Natural killer cell (primary cell): ENCODE measurements at regions not wholly inside any gene's neighbourhood (a gene's known extent, or its start where the extent isn't known, plus 50 kb on each side); places are given as distances from the start of the nearest gene placed in this dataset.

Experiments
- ATAC-seq, 3 donors: fragments of 150-1000 bp in 2 of 3; fragments of 200-7000 bp in 1 of 3; cut with Tn5 transposase; 1 replicate in 1 of 3; 2 replicates in 2 of 3; pipeline ENCODE4 v1.10.0; 2021; ENCODE audit warnings: mild to moderate bottlenecking in 2 of 3, moderate library complexity in 2 of 3
- DNase-seq, 2 donors: peaks; one replicate each; pipeline versions ENCODE4 v3.0.0 to v3.0.0-alpha.2; 2013 to 2021; ENCODE audit warnings: mixed read lengths in 1 of 2
- H3K27ac ChIP-seq: one replicate; pipeline ENCODE4 v1.5.1; 2013; ENCODE audit warnings: mild to moderate bottlenecking, low read length
- H3K27me3 ChIP-seq: one replicate; pipeline ENCODE4 v1.6.1; 2013; ENCODE audit warnings: low read length; ENCODE audit not compliant: control insufficient read depth, insufficient read depth
- H3K36me3 ChIP-seq: one replicate; pipeline ENCODE4 v1.6.1; 2013; ENCODE audit warnings: low read length; ENCODE audit not compliant: control insufficient read depth, insufficient read depth
- H3K4me1 ChIP-seq: one replicate; pipeline ENCODE4 v1.6.1; 2013; ENCODE audit warnings: low read length; ENCODE audit not compliant: control insufficient read depth, insufficient read depth
- H3K4me3 ChIP-seq: one replicate; pipeline ENCODE4 v1.5.1; 2013; ENCODE audit warnings: low read length
- H3K9me3 ChIP-seq: one replicate; pipeline ENCODE4 v1.6.1; 2013; ENCODE audit warnings: low read length; ENCODE audit not compliant: control insufficient read depth, insufficient read depth
- H3K27ac Mint-ChIP-seq, 2 donors: one replicate each; pipeline ENCODE4 v1.8.0; 2022; ENCODE audit warnings: mild to moderate bottlenecking in 2 of 2, mixed read lengths in 2 of 2, moderate library complexity in 1 of 2
- H3K27me3 Mint-ChIP-seq, 2 donors: one replicate each; pipeline ENCODE4 v1.8.0; 2022; ENCODE audit warnings: low read depth in 2 of 2, mixed read lengths in 2 of 2
- H3K36me3 Mint-ChIP-seq: one replicate; pipeline ENCODE4 v1.8.0; 2022; ENCODE audit warnings: mixed read lengths
- H3K4me1 Mint-ChIP-seq, 2 donors: one replicate each; pipeline ENCODE4 v1.8.0; 2022; ENCODE audit warnings: mixed read lengths in 2 of 2
- H3K4me3 Mint-ChIP-seq: one replicate; pipeline ENCODE4 v1.8.0; 2022; ENCODE audit warnings: mild to moderate bottlenecking, moderate library complexity, mixed read lengths
- H3K9me3 Mint-ChIP-seq, 2 donors: one replicate each; pipeline ENCODE4 v1.8.0; 2022; ENCODE audit warnings: mixed read lengths in 2 of 2
- WGBS: methylation state at CpG from one replicate; pipeline ENCODE4 v1.1.7; 2013; ENCODE audit warnings: missing lambda C conversion rate; ENCODE audit not compliant: insufficient coverage; 5-methylcytosine and 5-hydroxymethylcytosine counted together
- intact Hi-C: fragments of 100-400 bp; cut with micrococcal nuclease; formaldehyde crosslinking; loops from one replicate; pipeline ENCODE4 v1.14.2; 2022
- TF ChIP-seq, protein P1 (sequence below): fragments of 200-600 bp; IDR thresholded peaks from one replicate; pipeline ENCODE4 v1.8.0; 2022; ENCODE audit warnings: antibody characterized with exemption

DNA sequence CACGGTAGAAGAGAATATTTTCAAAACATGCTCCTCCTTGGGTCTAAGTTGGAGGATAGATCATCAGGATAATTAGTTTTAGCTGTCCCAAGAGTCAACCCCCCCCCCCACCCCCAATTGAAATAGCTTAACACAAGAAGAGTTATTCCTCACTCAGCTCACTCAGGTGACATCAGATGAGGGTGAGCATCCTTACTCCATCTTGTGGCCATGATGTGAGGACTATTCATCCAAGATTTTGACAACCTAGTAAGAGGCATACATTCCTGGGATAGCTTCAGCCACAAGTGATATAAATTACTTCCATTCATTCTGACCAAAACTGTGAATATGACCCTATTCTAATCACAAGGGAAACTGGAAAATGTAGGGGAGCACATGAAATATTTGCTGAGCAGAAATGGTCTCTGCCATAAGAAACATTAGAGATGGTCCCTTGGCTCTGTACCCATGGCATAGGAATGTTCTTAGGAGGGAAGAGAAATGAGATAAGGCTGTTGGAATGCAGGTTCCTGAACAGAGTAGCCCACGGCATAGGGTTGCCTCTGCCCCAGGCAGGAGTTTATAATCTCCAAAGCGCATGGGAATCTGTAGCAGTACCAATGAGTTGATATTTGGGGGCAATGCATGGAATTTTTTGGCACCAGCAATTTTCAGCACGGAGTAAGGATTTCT is 257.2 kb downstream of the CYRIA start:
- Histone ChIP-seq H3K9me3 (no peaks in the 10 kb centered on the region), H3K4me1 (no peaks in the 10 kb centered on the region), H3K27me3 (no peaks in the 10 kb centered on the region), H3K27ac (no peak overlapping the region), H3K4me3 (no peak overlapping the region), H3K36me3 (no peaks in the 10 kb centered on the region)
- Mint-ChIP-seq H3K4me3 (no peak overlapping the region), H3K9me3 (peaks cover 0 to 3% of the 10 kb centered on the region in 2 donors), H3K27ac (no peak overlapping the region), H3K36me3 (no peaks in the 10 kb centered on the region), H3K4me1 (no peaks in the 10 kb centered on the region), H3K27me3 (peaks cover 0 to 4% of the 10 kb centered on the region in 2 donors)
- ATAC-seq (no peak), DNase-seq (no peak)
- intact Hi-C loops, result no loop called here
- WGBS, result 89% methylated on average over 3 of the region's 4 CpGs
- TF ChIP-seq, protein P1, sequence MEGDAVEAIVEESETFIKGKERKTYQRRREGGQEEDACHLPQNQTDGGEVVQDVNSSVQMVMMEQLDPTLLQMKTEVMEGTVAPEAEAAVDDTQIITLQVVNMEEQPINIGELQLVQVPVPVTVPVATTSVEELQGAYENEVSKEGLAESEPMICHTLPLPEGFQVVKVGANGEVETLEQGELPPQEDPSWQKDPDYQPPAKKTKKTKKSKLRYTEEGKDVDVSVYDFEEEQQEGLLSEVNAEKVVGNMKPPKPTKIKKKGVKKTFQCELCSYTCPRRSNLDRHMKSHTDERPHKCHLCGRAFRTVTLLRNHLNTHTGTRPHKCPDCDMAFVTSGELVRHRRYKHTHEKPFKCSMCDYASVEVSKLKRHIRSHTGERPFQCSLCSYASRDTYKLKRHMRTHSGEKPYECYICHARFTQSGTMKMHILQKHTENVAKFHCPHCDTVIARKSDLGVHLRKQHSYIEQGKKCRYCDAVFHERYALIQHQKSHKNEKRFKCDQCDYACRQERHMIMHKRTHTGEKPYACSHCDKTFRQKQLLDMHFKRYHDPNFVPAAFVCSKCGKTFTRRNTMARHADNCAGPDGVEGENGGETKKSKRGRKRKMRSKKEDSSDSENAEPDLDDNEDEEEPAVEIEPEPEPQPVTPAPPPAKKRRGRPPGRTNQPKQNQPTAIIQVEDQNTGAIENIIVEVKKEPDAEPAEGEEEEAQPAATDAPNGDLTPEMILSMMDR, result no peak

DNA sequence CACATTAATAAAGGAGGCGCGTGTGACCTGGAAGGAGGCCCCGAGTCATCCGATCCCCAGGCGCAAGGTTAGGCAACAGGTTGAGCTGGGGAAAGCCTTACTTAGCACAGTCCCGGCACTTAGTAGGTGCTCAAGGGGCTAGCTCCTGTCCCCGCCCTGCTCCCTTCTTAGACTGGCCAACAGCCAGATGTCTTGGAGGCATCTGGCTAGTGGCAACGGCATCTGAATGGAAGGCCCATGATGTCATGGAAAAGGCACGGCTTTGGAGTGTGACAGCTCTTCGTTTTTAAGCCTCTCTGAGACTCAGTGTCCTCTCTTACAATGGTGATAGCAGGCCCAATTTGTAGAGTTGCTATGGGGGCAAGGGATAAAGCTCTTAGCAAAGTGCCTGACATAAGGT is 258.3 kb downstream of the CYRIA start:
- ATAC-seq (no peak), DNase-seq (no peak)
- Mint-ChIP-seq H3K4me1 (no peaks in the 10 kb centered on the region), H3K9me3 (peaks cover 0 to 3% of the 10 kb centered on the region in 2 donors), H3K27ac (no peak overlapping the region), H3K27me3 (peaks cover 0 to 4% of the 10 kb centered on the region in 2 donors), H3K36me3 (no peaks in the 10 kb centered on the region), H3K4me3 (no peak overlapping the region)
- TF ChIP-seq, protein P1, result no peak
- Histone ChIP-seq H3K4me1 (no peaks in the 10 kb centered on the region), H3K27ac (no peak overlapping the region), H3K9me3 (no peaks in the 10 kb centered on the region), H3K27me3 (no peaks in the 10 kb centered on the region), H3K4me3 (no peak overlapping the region), H3K36me3 (no peaks in the 10 kb centered on the region)
- WGBS, result 90% methylated on average over 10 of the region's 10 CpGs
- intact Hi-C loops, result no loop called here

DNA sequence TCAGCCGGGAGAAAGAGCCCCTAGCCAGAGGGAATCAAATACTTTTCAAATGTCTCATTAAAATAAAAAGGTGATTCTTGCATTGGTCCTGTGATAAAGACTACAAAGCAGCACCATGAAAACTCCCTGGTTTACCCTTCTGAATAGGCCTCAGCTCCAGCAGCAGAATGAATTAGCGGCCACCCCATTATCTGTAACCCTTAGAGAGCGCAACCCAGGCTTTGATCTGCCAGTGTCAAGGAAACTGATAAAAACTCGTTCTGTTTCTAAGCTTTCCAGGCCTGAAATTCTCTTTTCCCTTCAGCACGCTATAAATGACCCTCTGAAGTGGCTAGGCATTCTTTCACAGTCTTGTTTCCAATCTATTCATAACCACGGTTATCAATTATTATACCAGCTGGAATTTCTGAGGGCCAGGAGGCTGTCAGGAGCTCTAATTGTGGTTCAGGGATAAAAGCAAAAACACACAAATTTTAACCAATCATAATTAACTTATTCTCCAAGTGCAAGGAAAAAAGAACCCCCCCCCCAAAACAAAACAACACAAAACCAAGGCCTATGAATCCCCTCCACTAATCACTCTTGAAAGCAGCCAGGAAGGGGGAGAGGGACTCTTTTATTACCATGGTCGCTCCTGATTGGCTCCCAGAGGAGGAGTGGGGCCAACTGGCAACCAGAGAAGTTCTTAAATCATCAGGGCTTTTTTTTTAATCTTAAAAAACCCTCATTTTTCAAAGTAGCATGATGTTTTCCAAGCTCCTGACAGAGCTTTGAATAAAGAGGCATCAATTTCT is 258.9 kb downstream of the CYRIA start:
- no peak overlapping the region for H3K4me3 Mint-ChIP-seq
- ATAC-seq (no peak), DNase-seq (no peak)
- H3K4me1 ChIP-seq, result no peaks in the 10 kb centered on the region
- intact Hi-C loops, result no loop called here
- no peaks in the 10 kb centered on the region for H3K4me1 Mint-ChIP-seq
- TF ChIP-seq, protein P1, result no peak
- no peak overlapping the region for H3K27ac ChIP-seq
- 74% methylated on average over 5 of the region's 7 CpGs for WGBS
- H3K27me3 ChIP-seq, result no peaks in the 10 kb centered on the region
- peaks cover 0 to 3% of the 10 kb centered on the region in 2 donors for H3K27me3 Mint-ChIP-seq
- no peaks in the 10 kb centered on the region for H3K9me3 ChIP-seq
- peaks cover 0 to 3% of the 10 kb centered on the region in 2 donors for H3K9me3 Mint-ChIP-seq
- H3K36me3 ChIP-seq, result no peaks in the 10 kb centered on the region
- no peak overlapping the region for H3K27ac Mint-ChIP-seq
- H3K4me3 ChIP-seq, result no peak overlapping the region
- H3K36me3 Mint-ChIP-seq, result no peaks in the 10 kb centered on the region
